Stimulated activated naive CD8-positive, alpha-beta T cell treated with anti-CD3 and anti-CD28 coated beads, Interleukin-15, Interleukin-2, amounts not matched to agents 100 ng/mL and 50 ng/mL, for 24 hours (primary cell): ENCODE measurements at regions not wholly inside any gene's neighbourhood (a gene's known extent, or its start where the extent isn't known, plus 50 kb on each side); places are given as distances from the start of the nearest gene placed in this dataset.

ENCODE experiments used
- H3K27ac Mint-ChIP-seq: one replicate; pipeline ENCODE4 v1.8.0; 2021; ENCODE audit warnings: mild to moderate bottlenecking, mixed read lengths
- H3K27me3 Mint-ChIP-seq: one replicate; pipeline ENCODE4 v1.8.0; 2021; ENCODE audit warnings: mixed read lengths
- H3K36me3 Mint-ChIP-seq: one replicate; pipeline ENCODE4 v1.8.0; 2021; ENCODE audit warnings: low read depth, mixed read lengths
- H3K4me1 Mint-ChIP-seq: one replicate; pipeline ENCODE4 v1.8.0; 2021; ENCODE audit warnings: low read depth, mixed read lengths
- H3K4me3 Mint-ChIP-seq: one replicate; pipeline ENCODE4 v1.8.0; 2021; ENCODE audit warnings: mild to moderate bottlenecking, mixed read lengths
- H3K9me3 Mint-ChIP-seq: one replicate; pipeline ENCODE4 v1.8.0; 2021; ENCODE audit warnings: mixed read lengths

- Mint-ChIP-seq H3K4me1 (peaks cover 14% of the 10 kb centered on the region), H3K36me3 (no peaks in the 10 kb centered on the region), H3K4me3 (no peak overlapping the region), H3K9me3 (no peaks in the 10 kb centered on the region), H3K27ac (no peak overlapping the region), H3K27me3 (no peaks in the 10 kb centered on the region)
These were observed 53.0 kb upstream of the GRAMD2B start for GRCh38 chr5:126369995-126370731.

DNA sequence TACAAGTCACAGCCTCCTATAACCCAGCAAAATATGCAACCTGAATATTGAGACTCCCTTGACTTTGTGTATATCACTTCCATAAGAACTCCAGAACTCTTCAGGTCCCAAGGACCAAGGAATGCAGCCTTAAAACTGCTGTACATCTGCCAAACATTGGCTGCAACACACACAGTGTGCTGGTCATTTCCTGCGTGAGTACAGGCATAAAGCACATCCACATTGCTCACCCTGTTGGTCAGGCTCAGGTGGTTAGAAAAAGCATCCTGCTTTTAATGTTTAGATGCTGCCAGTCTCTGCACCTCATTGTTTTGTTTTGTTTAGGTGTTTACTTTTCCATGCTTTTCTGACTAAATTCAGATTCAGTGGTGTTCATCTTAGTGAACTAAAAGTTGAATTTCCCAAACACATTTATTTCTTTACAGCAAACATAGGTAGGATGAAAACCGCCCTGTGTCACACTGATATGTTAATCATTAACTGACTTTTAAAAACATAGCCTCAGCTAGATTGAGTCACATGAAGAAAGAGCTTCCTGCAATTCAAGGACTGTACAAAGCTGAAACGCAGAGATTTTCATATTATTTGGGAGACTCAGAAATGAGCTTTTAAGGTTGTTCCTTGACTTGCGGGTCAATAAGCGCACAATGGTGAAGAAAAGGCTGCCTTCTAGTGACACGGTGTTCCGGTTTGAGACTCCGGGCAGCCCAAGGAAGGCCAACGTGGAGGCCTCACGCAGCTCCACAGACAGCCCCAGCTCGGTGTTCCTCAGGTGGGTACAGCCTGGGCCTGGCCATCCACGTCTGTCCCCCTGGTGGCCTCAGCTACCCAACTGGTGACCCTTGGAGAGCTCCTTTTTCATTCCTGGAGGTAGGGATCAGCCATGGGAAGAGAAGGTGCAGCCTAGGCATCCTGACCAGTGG is 52.2 kb upstream of the GRAMD2B start:
- Mint-ChIP-seq H3K4me3 (no peak overlapping the region), H3K9me3 (no peaks in the 10 kb centered on the region), H3K27ac (no peak overlapping the region), H3K36me3 (no peaks in the 10 kb centered on the region), H3K4me1 (peaks cover 14% of the 10 kb centered on the region), H3K27me3 (no peaks in the 10 kb centered on the region)

GRCh38 chr5:126373375-126374108 is 49.7 kb upstream of the GRAMD2B start:
- Mint-ChIP-seq H3K36me3 (no peaks in the 10 kb centered on the region), H3K27ac (peak overlapping the region; percentile 42), H3K4me3 (no peak overlapping the region), H3K4me1 (peaks cover 14% of the 10 kb centered on the region), H3K9me3 (no peaks in the 10 kb centered on the region), H3K27me3 (no peaks in the 10 kb centered on the region)
